ENCODE measurements at regions not wholly inside any gene's neighbourhood (a gene's known extent, or its start where the extent isn't known, plus 50 kb on each side); places are given as distances from the start of the nearest gene placed in this dataset.

DNA sequence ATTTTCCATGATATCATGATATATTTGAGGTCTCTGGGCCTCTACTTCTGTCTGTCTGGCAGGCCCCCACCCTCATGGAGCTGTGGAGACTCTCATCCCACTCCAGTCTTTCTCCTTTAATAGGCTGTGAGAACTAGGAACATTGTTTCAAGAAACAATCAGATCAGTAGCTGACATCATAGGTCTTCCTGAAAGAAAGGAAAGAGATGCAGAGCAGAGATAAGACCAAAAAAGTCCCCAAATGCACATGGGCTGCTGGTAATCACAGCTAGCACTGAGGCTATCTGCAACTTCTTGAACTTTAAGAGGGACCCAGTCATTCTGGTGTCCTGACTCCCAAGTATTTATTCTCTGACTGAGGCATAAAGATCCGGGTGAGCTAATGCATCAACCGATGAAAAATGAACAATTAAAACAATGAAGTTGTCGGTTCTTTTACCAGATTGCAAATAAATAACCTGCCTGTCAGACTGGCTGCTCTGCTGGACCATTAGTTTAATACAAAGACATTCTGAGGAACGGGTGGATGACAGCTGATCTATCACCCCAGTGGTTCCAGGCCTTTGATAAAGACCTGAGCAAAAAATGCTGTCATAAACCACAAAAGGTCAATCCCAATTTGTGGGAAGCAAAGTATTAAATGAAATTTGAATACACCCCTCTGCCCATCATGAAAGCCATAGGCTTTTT lies 780.8 kb upstream of the GOLIM4 start:
- Histone ChIP-seq H3K27ac (replicated peaks) (peak overlapping the region; percentile 68), H3K4me3 (no peak overlapping the region), H3K36me3 (no peaks in the 10 kb centered on the region), H3K9me3 (replicated peaks) (no peaks in the 10 kb centered on the region), H3K4me1 (peaks cover 48% of the 10 kb centered on the region), H3K27me3 (ENCODE audit: low read depth) (no peaks in the 10 kb centered on the region)
- TF ChIP-seq, protein P1, sequence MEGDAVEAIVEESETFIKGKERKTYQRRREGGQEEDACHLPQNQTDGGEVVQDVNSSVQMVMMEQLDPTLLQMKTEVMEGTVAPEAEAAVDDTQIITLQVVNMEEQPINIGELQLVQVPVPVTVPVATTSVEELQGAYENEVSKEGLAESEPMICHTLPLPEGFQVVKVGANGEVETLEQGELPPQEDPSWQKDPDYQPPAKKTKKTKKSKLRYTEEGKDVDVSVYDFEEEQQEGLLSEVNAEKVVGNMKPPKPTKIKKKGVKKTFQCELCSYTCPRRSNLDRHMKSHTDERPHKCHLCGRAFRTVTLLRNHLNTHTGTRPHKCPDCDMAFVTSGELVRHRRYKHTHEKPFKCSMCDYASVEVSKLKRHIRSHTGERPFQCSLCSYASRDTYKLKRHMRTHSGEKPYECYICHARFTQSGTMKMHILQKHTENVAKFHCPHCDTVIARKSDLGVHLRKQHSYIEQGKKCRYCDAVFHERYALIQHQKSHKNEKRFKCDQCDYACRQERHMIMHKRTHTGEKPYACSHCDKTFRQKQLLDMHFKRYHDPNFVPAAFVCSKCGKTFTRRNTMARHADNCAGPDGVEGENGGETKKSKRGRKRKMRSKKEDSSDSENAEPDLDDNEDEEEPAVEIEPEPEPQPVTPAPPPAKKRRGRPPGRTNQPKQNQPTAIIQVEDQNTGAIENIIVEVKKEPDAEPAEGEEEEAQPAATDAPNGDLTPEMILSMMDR (IDR thresholded peaks at IDR 0.05; ENCODE audit: borderline replicate concordance): no peak
- no peak for DNase-seq
- intact Hi-C loops (cut with micrococcal nuclease): no loop called here

DNA sequence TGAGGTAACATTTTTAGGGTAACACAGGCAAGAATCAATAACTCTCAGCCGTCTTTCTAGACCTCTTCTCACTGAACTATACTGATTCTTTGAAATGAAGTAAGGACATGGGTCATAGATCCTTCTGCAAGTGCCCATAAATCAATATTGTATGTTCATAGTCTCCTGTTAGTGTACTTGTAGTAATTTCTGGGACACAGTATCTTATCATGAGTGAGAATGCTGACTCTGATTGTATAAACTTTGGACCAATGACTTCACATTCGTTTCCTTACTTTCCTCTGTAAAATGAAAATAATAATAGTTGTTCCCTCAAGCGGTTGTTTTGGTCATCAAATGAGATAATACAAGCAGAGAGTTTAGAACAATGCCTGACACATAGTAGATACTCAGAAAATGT lies 777.1 kb upstream of the GOLIM4 start:
- H3K4me3 ChIP-seq: no peak overlapping the region
- DNase-seq: no peak
- intact Hi-C loops (cut with micrococcal nuclease): no loop called here
- no peaks in the 10 kb centered on the region for H3K36me3 ChIP-seq
- TF ChIP-seq, protein P1 (IDR thresholded peaks at IDR 0.05; ENCODE audit: borderline replicate concordance): no peak
- H3K4me1 ChIP-seq: peaks cover 34% of the 10 kb centered on the region
- H3K9me3 ChIP-seq (replicated peaks): no peaks in the 10 kb centered on the region
- H3K27ac ChIP-seq (replicated peaks): no peak overlapping the region
- no peaks in the 10 kb centered on the region for H3K27me3 ChIP-seq (ENCODE audit: low read depth)

DNA sequence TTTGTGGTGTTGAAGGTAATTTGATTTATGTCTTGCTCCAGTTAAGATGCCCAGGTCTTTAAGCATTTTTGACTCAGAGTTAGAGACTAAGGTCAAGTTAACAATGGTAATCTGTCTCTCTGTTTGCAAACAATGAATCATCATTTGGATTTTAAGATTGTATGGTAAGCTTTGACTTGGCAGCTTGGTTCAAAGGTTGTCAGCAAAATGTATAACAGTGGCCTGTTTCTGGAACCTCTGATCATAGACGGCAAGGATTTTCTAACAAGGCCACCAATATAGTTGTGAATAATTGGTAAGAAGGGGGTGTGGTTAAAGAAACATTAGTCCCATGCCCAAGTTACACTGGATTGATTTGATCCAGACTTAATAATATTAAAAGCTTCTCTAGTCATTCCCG lies 775.2 kb upstream of the GOLIM4 start:
- intact Hi-C loops (cut with micrococcal nuclease): no loop called here
- no peak for DNase-seq
- H3K9me3 ChIP-seq (replicated peaks): no peaks in the 10 kb centered on the region
- no peak overlapping the region for H3K27ac ChIP-seq (replicated peaks)
- H3K4me1 ChIP-seq: peaks cover 15% of the 10 kb centered on the region
- H3K27me3 ChIP-seq (ENCODE audit: low read depth): no peaks in the 10 kb centered on the region
- no peak overlapping the region for H3K4me3 ChIP-seq
- TF ChIP-seq, protein P1 (IDR thresholded peaks at IDR 0.05; ENCODE audit: borderline replicate concordance): no peak
- H3K36me3 ChIP-seq: no peaks in the 10 kb centered on the region

DNA sequence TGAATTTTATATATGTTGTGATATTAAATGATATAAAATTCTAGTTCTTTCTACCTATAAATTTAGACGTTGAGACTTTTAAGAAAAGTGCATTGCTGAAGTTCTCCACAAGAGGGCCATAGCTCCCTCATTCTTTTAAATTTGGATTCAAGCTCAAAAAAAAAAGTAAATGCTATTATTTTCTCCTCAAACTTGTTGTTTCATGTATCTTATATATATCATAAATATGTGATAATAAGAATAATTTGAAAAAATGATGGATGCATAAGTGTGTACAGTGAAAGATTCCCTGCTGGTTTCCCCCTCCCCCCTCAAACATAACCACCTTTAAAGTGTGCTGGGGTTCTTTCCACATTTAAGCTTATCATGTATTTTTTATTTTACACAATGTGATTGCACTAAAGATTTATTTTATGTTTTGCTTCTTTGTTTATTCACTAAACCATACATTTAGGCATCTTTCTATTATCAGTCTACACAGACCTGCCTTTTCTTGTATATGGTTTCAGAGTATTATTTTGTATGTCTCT lies 769.4 kb upstream of the GOLIM4 start:
- H3K27me3 ChIP-seq (ENCODE audit: low read depth): no peaks in the 10 kb centered on the region
- no peaks in the 10 kb centered on the region for H3K4me1 ChIP-seq
- TF ChIP-seq, protein P1 (IDR thresholded peaks at IDR 0.05; ENCODE audit: borderline replicate concordance): peak; percentile 83
- no peak for DNase-seq
- H3K4me3 ChIP-seq: peak overlapping the region; percentile 29
- no peaks in the 10 kb centered on the region for H3K9me3 ChIP-seq (replicated peaks)
- no peak overlapping the region for H3K27ac ChIP-seq (replicated peaks)
- intact Hi-C loops (cut with micrococcal nuclease): no loop called here
- no peaks in the 10 kb centered on the region for H3K36me3 ChIP-seq

DNA sequence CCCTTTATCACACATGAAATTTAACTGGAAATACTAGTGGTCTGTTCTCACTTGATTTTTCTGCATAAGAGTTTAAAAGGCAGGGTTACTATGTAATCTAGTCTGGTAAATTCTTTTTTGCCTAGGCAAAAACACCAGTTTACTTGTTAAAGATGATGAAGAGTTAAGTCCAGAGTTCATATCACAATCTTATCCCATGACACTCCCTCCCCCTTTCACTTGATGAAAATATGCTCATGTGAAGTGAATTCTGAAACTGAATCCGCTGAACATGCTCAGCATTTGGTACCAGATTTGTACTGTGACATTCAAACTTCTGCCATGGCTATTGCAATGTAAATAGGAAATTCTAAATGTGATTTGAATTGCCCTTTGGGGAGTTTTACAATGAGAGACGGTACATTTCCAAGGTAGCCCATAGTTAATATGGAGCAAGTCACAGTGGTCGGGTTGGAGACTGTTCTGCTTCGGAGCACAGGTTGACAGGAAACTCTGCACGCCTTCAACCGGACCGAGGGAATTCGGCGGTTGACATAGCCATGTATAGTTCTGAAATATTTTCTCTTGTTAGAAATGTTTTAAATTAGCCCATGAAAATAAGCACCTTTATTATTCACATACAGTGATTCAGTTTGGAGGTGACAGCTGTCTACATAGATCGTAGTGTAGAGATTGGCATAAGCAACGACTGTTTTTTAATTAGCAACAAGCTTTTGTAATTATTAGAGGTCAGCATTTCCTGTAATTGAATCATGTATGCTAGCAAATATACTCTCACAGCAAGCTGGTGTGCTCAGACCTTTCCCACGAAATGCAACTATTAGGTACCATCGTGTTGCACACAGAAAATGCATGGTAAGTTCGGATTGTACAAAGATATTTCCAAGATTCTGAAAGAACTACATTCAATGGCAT lies 768.6 kb upstream of the GOLIM4 start:
- Histone ChIP-seq H3K9me3 (replicated peaks) (no peaks in the 10 kb centered on the region), H3K27ac (replicated peaks) (no peak overlapping the region), H3K4me3 (peak overlapping the region; percentile 29), H3K4me1 (no peaks in the 10 kb centered on the region), H3K27me3 (ENCODE audit: low read depth) (no peaks in the 10 kb centered on the region), H3K36me3 (no peaks in the 10 kb centered on the region)
- no peak for DNase-seq
- intact Hi-C loops (cut with micrococcal nuclease): no loop called here
- TF ChIP-seq, protein P1 (IDR thresholded peaks at IDR 0.05; ENCODE audit: borderline replicate concordance): no peak
